ENCODE measurements at regions not wholly inside any gene's neighbourhood (a gene's known extent, or its start where the extent isn't known, plus 50 kb on each side); places are given as distances from the start of the nearest gene placed in this dataset.

GRCh38 chr13:109568339-109568818, 218.0 kb downstream of the IRS2 start:
- Mint-ChIP-seq H3K4me3 (ENCODE audit: unreplicated experiment) (no peak overlapping the region), H3K27ac (ENCODE audit: unreplicated experiment) (no peak overlapping the region), H3K9me3 (ENCODE audit: unreplicated experiment) (no peaks in the 10 kb centered on the region), H3K4me1 (ENCODE audit: low read depth, unreplicated experiment) (no peaks in the 10 kb centered on the region), H3K27me3 (ENCODE audit: low read depth, unreplicated experiment) (no peaks in the 10 kb centered on the region), H3K36me3 (ENCODE audit: low read depth, unreplicated experiment) (no peaks in the 10 kb centered on the region)
- no peak for FAIRE-seq
- TF ChIP-seq, protein P1, sequence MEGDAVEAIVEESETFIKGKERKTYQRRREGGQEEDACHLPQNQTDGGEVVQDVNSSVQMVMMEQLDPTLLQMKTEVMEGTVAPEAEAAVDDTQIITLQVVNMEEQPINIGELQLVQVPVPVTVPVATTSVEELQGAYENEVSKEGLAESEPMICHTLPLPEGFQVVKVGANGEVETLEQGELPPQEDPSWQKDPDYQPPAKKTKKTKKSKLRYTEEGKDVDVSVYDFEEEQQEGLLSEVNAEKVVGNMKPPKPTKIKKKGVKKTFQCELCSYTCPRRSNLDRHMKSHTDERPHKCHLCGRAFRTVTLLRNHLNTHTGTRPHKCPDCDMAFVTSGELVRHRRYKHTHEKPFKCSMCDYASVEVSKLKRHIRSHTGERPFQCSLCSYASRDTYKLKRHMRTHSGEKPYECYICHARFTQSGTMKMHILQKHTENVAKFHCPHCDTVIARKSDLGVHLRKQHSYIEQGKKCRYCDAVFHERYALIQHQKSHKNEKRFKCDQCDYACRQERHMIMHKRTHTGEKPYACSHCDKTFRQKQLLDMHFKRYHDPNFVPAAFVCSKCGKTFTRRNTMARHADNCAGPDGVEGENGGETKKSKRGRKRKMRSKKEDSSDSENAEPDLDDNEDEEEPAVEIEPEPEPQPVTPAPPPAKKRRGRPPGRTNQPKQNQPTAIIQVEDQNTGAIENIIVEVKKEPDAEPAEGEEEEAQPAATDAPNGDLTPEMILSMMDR (IDR thresholded peaks at IDR 0.05; ENCODE audit: insufficient read depth, low read depth, low read length), result no peak
- TF ChIP-seq EZH2 (IDR thresholded peaks at IDR 0.05; ENCODE audit: insufficient read depth, low read length), result no peak
- no peaks in the 10 kb centered on the region for H3K79me2 ChIP-seq (ENCODE audit: insufficient read depth, low read length)
- no peaks in the 10 kb centered on the region for H3K36me3 ChIP-seq (ENCODE audit: insufficient read depth, low read length)
- H2AFZ ChIP-seq (ENCODE audit: low read depth, low read length), result no peak overlapping the region
- H3K9ac ChIP-seq (ENCODE audit: low read length), result no peak overlapping the region
- no peaks in the 10 kb centered on the region for H4K20me1 ChIP-seq (ENCODE audit: insufficient read depth, low read length)
- no peak overlapping the region for H3K27ac ChIP-seq (ENCODE audit: low read depth, low read length)
- H3K4me1 ChIP-seq (ENCODE audit: insufficient read depth, low read length), result no peaks in the 10 kb centered on the region
- H3K9me3 ChIP-seq (ENCODE audit: insufficient read depth, low read depth, low read length), result no peaks in the 10 kb centered on the region
- no peak overlapping the region for H3K4me3 ChIP-seq (ENCODE audit: insufficient read depth, low read depth, low read length)
- H3K27me3 ChIP-seq (ENCODE audit: insufficient read depth, low read length), result no peaks in the 10 kb centered on the region
- no peak overlapping the region for H3K4me2 ChIP-seq (ENCODE audit: low read length)
- DNase-seq (ENCODE audit: low read depth), result no peak

- TF ChIP-seq, protein P1 (IDR thresholded peaks at IDR 0.05; ENCODE audit: insufficient read depth, low read depth, low read length), result peak; percentile 10
- TF ChIP-seq EZH2 (IDR thresholded peaks at IDR 0.05; ENCODE audit: insufficient read depth, low read length), result no peak
- no peaks in the 10 kb centered on the region for H3K27me3 ChIP-seq (ENCODE audit: insufficient read depth, low read length)
- no peak overlapping the region for H3K4me3 ChIP-seq (ENCODE audit: insufficient read depth, low read depth, low read length)
- no peak overlapping the region for H3K27ac ChIP-seq (ENCODE audit: low read depth, low read length)
- H3K9me3 Mint-ChIP-seq (ENCODE audit: unreplicated experiment), result no peaks in the 10 kb centered on the region
- FAIRE-seq (no peak), DNase-seq (ENCODE audit: low read depth) (no peak)
- H2AFZ ChIP-seq (ENCODE audit: low read depth, low read length), result no peak overlapping the region
- H3K4me1 Mint-ChIP-seq (ENCODE audit: low read depth, unreplicated experiment), result no peaks in the 10 kb centered on the region
- H3K9me3 ChIP-seq (ENCODE audit: insufficient read depth, low read depth, low read length), result no peaks in the 10 kb centered on the region
- H3K9ac ChIP-seq (ENCODE audit: low read length), result no peak overlapping the region
- H3K27ac Mint-ChIP-seq (ENCODE audit: unreplicated experiment), result no peak overlapping the region
- H3K4me2 ChIP-seq (ENCODE audit: low read length), result no peak overlapping the region
- no peaks in the 10 kb centered on the region for H3K36me3 Mint-ChIP-seq (ENCODE audit: low read depth, unreplicated experiment)
- H3K27me3 Mint-ChIP-seq (ENCODE audit: low read depth, unreplicated experiment), result no peaks in the 10 kb centered on the region
- no peak overlapping the region for H3K4me3 Mint-ChIP-seq (ENCODE audit: unreplicated experiment)
- H3K4me1 ChIP-seq (ENCODE audit: insufficient read depth, low read length), result no peaks in the 10 kb centered on the region
- H3K36me3 ChIP-seq (ENCODE audit: insufficient read depth, low read length), result no peaks in the 10 kb centered on the region
- H3K79me2 ChIP-seq (ENCODE audit: insufficient read depth, low read length), result no peaks in the 10 kb centered on the region
- no peaks in the 10 kb centered on the region for H4K20me1 ChIP-seq (ENCODE audit: insufficient read depth, low read length)
Measured at GRCh38 chr13:109567315-109567714, 219.1 kb downstream of the IRS2 start.

GRCh38 chr13:109565877-109566276, 220.5 kb downstream of the IRS2 start:
- TF ChIP-seq EZH2 (IDR thresholded peaks at IDR 0.05; ENCODE audit: insufficient read depth, low read length), result no peak
- TF ChIP-seq, protein P1 (IDR thresholded peaks at IDR 0.05; ENCODE audit: insufficient read depth, low read depth, low read length), result no peak
- Histone ChIP-seq H3K9ac (ENCODE audit: low read length) (no peak overlapping the region), H3K9me3 (ENCODE audit: insufficient read depth, low read depth, low read length) (no peaks in the 10 kb centered on the region), H3K27ac (ENCODE audit: low read depth, low read length) (no peak overlapping the region), H3K27me3 (ENCODE audit: insufficient read depth, low read length) (no peaks in the 10 kb centered on the region), H3K4me3 (ENCODE audit: insufficient read depth, low read depth, low read length) (no peak overlapping the region), H4K20me1 (ENCODE audit: insufficient read depth, low read length) (no peaks in the 10 kb centered on the region), H3K4me1 (ENCODE audit: insufficient read depth, low read length) (no peaks in the 10 kb centered on the region), H2AFZ (ENCODE audit: low read depth, low read length) (no peak overlapping the region), H3K36me3 (ENCODE audit: insufficient read depth, low read length) (no peaks in the 10 kb centered on the region), H3K4me2 (ENCODE audit: low read length) (no peak overlapping the region), H3K79me2 (ENCODE audit: insufficient read depth, low read length) (no peaks in the 10 kb centered on the region)
- Mint-ChIP-seq H3K36me3 (ENCODE audit: low read depth, unreplicated experiment) (no peaks in the 10 kb centered on the region), H3K27me3 (ENCODE audit: low read depth, unreplicated experiment) (no peaks in the 10 kb centered on the region), H3K9me3 (ENCODE audit: unreplicated experiment) (no peaks in the 10 kb centered on the region), H3K4me3 (ENCODE audit: unreplicated experiment) (no peak overlapping the region), H3K4me1 (ENCODE audit: low read depth, unreplicated experiment) (no peaks in the 10 kb centered on the region), H3K27ac (ENCODE audit: unreplicated experiment) (no peak overlapping the region)
- DNase-seq (ENCODE audit: low read depth) (no peak), FAIRE-seq (no peak)
